ENCODE measurements at regions not wholly inside any gene's neighbourhood (a gene's known extent, or its start where the extent isn't known, plus 50 kb on each side); places are given as distances from the start of the nearest gene placed in this dataset.

DNA sequence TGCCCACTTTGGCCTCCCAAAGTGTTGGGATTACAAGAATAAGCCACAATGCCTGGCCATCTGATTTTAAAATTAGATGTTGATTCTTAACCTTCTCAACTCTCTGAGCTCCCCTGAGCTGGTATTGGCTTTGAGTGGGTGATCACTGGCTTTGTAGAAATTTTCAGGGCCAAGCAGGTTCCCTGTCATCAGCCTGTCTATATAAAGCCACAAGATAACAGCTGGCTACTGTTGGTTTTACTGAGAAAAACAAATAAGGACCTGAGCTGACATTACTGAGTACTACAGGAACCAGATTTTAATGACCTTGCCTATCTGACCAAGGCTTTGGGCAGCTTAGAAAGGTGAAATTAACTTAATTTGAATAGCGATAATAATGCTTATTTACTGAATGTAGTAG lies 153.6 kb downstream of the MSX2 start:
- no peaks in the 10 kb centered on the region for H3K79me2 ChIP-seq (ENCODE audit: insufficient read depth, low read depth, low read length)
- H4K20me1 ChIP-seq (ENCODE audit: insufficient read depth, low read length) = no peaks in the 10 kb centered on the region
- DNase-seq (ENCODE audit: low spot score) = no peak
- H3K9me2 ChIP-seq (ENCODE audit: insufficient read depth, low read length) = no peaks in the 10 kb centered on the region
- no peak overlapping the region for H3K27ac ChIP-seq (ENCODE audit: low read depth, low read length, poor library complexity, severe bottlenecking)
- H3K4me1 ChIP-seq (ENCODE audit: insufficient read depth, low read length, poor library complexity, severe bottlenecking) = no peaks in the 10 kb centered on the region
- no peaks in the 10 kb centered on the region for H3K36me3 ChIP-seq (ENCODE audit: insufficient read depth, low read length)
- no peak overlapping the region for H2AFZ ChIP-seq (ENCODE audit: low read length)
- intact Hi-C loops (cut with micrococcal nuclease; ENCODE audit: unreplicated experiment) = no loop called here
- no peak for TF ChIP-seq CTCF (conservative IDR thresholded peaks at IDR 0.05; ENCODE audit: low read length)
- TF ChIP-seq EZH2phosphoT487 (IDR thresholded peaks at IDR 0.05; ENCODE audit: borderline replicate concordance, low read depth, low read length) = no peak
- ChIA-PET POLR2A (interaction anchor here (0.7 kb wide), 1 partner anchor 197 kb away, joined by 5 read pairs; no protein-coding TSS in a partner anchor), CTCF (ENCODE audit: unreplicated experiment) (no interaction called here)
- no peak overlapping the region for H3K4me2 ChIP-seq (ENCODE audit: low read length)
- H3K9me3 ChIP-seq (ENCODE audit: low read length) = no peaks in the 10 kb centered on the region
- BruUV-seq (replicated peaks) = no TSS peak
- no peak overlapping the region for H3K4me3 ChIP-seq (ENCODE audit: low read depth, low read length, poor library complexity, severe bottlenecking)

GRCh38 chr5:174872271-174872670 lies 147.9 kb downstream of the MSX2 start:
- no peaks in the 10 kb centered on the region for H3K9me2 ChIP-seq (ENCODE audit: insufficient read depth, low read length)
- no peak overlapping the region for H3K27ac ChIP-seq (ENCODE audit: low read depth, low read length, poor library complexity, severe bottlenecking)
- intact Hi-C loops (cut with micrococcal nuclease; ENCODE audit: unreplicated experiment) = no loop called here
- BruUV-seq (replicated peaks) = no TSS peak
- H3K4me3 ChIP-seq (ENCODE audit: low read depth, low read length, poor library complexity, severe bottlenecking) = no peak overlapping the region
- ChIA-PET CTCF (ENCODE audit: unreplicated experiment) (no interaction called here), POLR2A (interaction anchor here (0.6 kb wide), 2 partner anchors 10 to 121 kb away, joined by 4 to 6 read pairs; no protein-coding TSS in a partner anchor)
- TF ChIP-seq EZH2phosphoT487 (IDR thresholded peaks at IDR 0.05; ENCODE audit: borderline replicate concordance, low read depth, low read length) (no peak), CTCF (conservative IDR thresholded peaks at IDR 0.05; ENCODE audit: low read length) (no peak)
- H4K20me1 ChIP-seq (ENCODE audit: insufficient read depth, low read length) = no peaks in the 10 kb centered on the region
- no peaks in the 10 kb centered on the region for H3K79me2 ChIP-seq (ENCODE audit: insufficient read depth, low read depth, low read length)
- H2AFZ ChIP-seq (ENCODE audit: low read length) = no peak overlapping the region
- H3K9me3 ChIP-seq (ENCODE audit: low read length) = no peaks in the 10 kb centered on the region
- H3K4me1 ChIP-seq (ENCODE audit: insufficient read depth, low read length, poor library complexity, severe bottlenecking) = no peaks in the 10 kb centered on the region
- DNase-seq (ENCODE audit: low spot score) = no peak
- H3K4me2 ChIP-seq (ENCODE audit: low read length) = no peak overlapping the region
- no peaks in the 10 kb centered on the region for H3K36me3 ChIP-seq (ENCODE audit: insufficient read depth, low read length)

- no TSS peak for BruUV-seq (replicated peaks)
- no peaks in the 10 kb centered on the region for H4K20me1 ChIP-seq (ENCODE audit: insufficient read depth, low read length)
Measured at GRCh38 chr5:174852143-174852542, 127.8 kb downstream of the MSX2 start.

More at GRCh38 chr5:174852143-174852542, 127.8 kb downstream of the MSX2 start:
- Histone ChIP-seq H3K9me2 (ENCODE audit: insufficient read depth, low read length) (no peaks in the 10 kb centered on the region), H3K9me3 (ENCODE audit: low read length) (no peaks in the 10 kb centered on the region), H3K79me2 (ENCODE audit: insufficient read depth, low read depth, low read length) (no peaks in the 10 kb centered on the region), H2AFZ (ENCODE audit: low read length) (no peak overlapping the region), H3K4me1 (ENCODE audit: insufficient read depth, low read length, poor library complexity, severe bottlenecking) (no peaks in the 10 kb centered on the region), H3K36me3 (ENCODE audit: insufficient read depth, low read length) (no peaks in the 10 kb centered on the region), H3K4me3 (ENCODE audit: low read depth, low read length, poor library complexity, severe bottlenecking) (no peak overlapping the region), H3K27ac (ENCODE audit: low read depth, low read length, poor library complexity, severe bottlenecking) (no peak overlapping the region), H3K4me2 (ENCODE audit: low read length) (no peak overlapping the region)
- intact Hi-C loops (cut with micrococcal nuclease; ENCODE audit: unreplicated experiment) = no loop called here
- POLR2A ChIA-PET = interaction anchor here (1.2 kb wide), 1 partner anchor 17 kb away, joined by 5 read pairs; no protein-coding TSS in a partner anchor
- TF ChIP-seq CTCF (conservative IDR thresholded peaks at IDR 0.05; ENCODE audit: low read length) = no peak
- TF ChIP-seq EZH2phosphoT487 (IDR thresholded peaks at IDR 0.05; ENCODE audit: borderline replicate concordance, low read depth, low read length) = no peak
- CTCF ChIA-PET (ENCODE audit: unreplicated experiment) = no interaction called here
- no peak for DNase-seq (ENCODE audit: low spot score)
